GM21529 (cell line): ENCODE measurements at regions not wholly inside any gene's neighbourhood (a gene's known extent, or its start where the extent isn't known, plus 50 kb on each side); places are given as distances from the start of the nearest gene placed in this dataset.
A peak's percentile ranks its signal among the peaks of the same experiment; 100 is the strongest.

Experiments
- ATAC-seq: cut with Tn5 transposase; IDR thresholded peaks from one replicate; pipeline ENCODE4 v1.9.1; 2021; ENCODE audit not compliant: unreplicated experiment

DNA sequence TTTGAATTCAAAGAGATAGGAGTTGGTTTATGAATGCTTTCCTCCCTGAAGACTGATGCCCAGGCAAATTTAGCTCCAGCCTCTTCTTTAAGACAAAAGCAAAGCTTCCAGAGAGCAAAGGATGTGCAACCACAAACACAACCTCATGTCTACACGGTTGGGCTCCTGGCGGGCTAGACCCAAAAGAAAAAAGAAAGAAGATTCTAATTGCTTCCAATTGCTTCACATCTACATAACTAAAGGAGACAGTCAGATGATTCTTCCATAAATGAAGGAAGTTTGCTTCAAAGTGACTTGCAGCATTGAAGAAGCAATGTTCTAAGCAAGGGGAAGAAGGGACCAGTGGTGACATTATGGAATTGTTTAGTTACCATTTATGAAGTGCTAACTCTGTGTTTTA, 1603.0 kb upstream of the TENM3 start:
- ATAC-seq, result no peak

DNA sequence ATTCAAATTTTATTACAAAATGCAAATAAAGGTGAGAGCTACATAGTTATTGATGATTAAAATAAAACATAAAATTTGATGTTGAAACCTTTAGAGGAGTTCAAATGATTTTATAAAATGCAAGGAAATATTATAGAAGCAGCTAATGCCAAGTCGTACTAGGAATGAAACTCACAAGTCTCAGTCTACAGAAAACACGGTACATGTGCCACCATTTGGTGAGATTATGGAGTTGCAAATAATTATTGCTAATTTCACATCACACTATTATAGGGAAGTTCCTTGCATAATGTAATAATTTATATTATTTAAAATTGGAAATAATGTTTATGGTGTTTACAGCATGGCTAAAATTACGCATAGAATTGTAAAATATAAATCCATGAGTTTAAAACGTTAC, 1601.7 kb upstream of the TENM3 start:
- no peak for ATAC-seq

DNA sequence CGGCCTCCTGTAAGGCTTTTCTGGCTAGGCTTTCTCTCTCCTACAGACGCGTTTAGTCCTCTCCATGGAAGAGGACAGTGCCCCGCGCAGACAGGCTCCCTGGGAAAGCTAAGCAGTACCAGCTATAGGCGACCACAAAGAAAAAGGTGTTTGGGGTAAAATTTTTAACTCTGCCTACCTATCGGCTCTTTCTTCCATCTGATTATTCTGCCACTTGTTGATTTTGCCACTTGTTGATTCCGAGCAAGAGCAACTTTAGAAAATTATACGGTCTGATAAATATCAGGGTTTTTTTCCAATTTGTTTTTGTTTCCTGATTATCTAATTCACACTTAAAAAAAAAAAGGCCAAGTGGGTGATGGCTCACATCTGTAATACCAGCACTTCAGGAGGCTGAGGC, 1600.5 kb upstream of the TENM3 start:
- no peak for ATAC-seq

DNA sequence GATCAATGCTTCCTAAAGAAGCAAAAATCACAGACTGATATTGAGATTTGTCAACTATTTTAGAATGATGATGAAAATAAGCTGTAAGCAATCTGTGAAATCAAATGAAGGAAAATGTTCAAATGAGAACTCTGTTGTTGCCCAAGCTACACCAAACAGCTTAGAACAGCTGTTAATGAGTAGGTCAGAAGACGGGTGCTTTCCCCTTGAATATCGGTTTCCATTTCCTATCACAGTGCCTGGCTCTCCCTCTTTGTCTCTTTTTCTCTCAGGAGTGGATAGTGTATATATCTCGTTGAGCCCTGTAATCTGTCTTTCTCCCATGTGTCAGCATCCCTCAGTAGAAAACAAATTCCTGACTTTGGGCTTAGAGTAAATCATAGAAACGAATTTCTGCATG, 1592.9 kb upstream of the TENM3 start:
- ATAC-seq, result peak; percentile 82

DNA sequence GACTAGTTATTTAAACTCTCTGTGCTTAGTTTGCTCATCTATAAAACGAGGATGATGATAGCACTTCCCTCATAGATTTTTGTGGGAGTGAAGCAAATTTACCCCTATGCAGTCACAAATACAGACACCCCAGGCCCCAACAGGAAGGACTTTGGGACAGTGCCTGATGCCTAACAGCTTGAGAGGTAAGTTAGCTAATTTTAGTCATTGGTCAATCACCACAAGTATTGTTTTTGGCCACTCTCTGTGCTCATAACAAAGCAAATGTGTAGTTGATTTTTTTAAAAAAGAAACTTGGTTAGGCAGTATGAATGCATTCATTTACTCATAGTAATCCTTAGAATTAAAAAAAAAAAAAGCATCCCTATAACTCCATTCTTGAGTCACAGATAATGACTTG, 1590.7 kb upstream of the TENM3 start:
- ATAC-seq, result no peak

DNA sequence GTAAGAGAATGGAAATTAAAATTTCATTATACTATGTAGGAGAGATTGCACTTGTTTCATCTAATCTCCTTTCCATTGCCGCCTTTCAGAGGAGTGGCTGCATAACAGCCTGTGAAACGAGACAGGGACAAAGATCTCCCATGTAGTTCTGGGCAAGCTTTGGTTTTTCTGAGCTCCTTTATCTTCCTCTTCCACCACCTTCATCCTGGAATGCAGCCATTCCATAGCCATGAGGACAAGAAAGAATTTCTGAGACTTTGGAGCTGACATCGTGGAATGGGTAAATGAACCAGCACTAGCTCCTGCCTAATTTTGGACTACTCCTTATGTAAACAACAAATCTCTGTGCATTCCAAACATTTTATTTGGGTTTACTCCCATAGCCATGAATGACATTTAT, 1587.3 kb upstream of the TENM3 start:
- no peak for ATAC-seq

DNA sequence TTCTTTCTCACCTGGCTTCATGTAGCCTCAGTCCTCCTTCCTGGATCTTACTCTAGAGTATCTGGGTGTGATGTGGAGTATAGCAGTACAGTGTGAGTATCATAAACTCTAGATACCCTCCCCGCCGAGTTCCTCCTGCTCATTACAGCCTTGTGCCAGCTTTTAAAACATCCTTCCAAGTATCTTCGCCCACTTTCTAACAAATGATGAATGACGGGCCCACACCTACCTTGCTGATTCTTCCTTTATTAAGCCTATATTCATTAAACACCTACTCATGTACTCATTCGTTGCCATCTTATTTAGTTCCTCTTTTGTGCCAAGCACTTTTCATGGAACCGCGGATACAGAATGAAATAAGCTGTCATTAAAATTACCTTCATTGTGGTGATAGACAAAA, 1585.3 kb upstream of the TENM3 start:
- no peak for ATAC-seq

DNA sequence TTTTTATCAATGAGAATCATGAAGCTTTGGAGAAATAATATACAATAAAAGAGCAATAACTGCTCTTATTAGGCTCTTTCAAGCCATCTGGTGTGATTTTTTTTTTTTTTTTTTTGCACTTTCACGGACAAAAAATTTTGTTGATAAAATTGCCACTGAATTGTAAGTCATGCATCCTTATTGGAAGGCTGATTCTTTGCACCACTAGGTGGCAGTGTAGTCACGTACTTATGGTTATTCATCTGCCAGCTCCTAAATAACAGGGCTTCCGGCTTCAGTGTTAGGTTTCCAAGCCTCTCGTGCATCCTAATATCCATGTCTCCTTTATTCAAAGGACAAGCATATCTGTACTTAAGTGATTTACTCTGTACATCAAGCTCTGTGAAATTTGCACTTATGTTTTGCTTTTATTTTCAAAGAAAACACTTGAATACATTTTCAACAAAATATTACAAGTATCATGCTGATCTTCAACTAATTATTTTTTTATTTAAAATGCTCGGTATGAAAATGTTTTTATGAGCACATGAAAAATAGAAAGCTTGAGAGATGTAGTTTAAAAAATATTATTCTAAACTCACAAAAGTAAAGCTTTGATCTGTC, 1578.3 kb upstream of the TENM3 start:
- peak; percentile 93 for ATAC-seq

DNA sequence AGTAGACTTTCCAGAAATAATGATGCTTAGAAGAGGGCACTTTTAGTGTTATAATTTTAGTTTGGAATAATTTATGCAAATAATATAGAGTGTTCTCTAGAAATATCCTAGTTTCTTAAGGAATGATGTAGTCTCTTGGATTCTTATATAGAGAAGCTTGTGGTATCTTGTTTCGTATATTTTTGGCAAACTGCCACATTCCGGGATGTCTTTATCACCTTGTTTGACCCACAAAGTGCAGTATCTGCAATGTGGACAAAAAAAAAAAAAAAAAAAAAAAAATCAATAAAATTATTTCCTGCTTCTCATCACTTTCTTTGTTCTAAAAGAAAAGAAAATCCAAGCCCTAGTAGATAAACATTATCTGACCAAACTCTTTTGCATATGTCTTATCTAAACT, 1577.7 kb upstream of the TENM3 start:
- ATAC-seq, result no peak

DNA sequence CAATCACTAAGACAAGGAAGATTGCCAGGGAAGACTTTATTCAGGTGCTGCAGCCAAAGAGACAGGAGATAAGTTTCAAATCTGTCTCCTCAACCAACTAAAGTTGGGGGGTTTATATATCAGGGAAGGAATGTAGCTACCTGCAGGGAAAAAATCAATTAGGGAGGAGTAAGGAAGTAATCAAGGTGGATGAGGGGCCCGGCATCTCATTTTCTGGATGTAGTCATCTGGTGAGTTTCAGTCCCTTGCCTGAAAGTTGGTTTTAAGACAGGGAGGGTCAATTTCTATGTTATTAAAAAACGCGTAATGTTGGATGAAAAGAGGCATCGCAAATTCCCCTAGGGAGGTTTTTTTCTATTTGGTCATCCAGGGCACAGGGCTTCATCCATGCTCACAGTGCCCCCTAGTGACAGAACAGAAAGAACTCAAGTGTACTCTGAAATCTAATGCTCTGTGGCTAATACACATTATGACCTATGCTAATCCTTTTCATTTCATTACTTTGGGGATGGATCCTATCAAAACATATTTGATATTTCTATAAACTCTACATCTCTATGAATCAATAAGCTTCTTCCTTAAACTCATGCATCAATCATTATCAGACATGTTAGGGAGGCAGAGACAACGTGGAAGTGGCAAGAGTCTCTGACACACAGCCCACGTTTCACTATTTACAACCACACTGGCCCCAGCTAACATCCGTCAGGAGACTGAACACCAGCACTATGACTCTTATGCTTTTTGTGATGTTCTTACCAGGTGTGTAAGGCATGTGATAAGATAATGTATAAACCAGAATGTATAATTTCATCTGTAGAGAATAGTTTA, 1577.0 kb upstream of the TENM3 start:
- peak; percentile 84 for ATAC-seq

DNA sequence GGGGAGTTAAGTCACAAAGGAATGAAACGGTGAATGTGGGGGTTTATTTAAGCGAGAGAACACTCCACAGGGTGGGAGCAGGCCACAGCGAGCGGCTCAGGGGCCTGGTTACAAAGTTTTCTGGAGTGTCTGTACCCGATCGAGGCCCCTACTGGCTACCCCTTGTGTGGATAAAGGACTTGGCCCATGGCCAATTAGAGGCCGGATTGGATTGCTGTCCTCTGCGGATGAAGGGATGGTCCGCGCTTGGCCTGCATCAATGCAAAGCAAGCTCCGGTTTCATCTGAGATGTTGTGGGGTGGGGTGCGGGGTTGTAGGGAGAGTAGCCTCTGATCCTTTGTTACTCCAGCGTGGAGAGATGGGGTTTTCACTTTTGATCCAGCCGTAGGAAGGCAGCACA, 1574.5 kb upstream of the TENM3 start:
- ATAC-seq, result no peak

DNA sequence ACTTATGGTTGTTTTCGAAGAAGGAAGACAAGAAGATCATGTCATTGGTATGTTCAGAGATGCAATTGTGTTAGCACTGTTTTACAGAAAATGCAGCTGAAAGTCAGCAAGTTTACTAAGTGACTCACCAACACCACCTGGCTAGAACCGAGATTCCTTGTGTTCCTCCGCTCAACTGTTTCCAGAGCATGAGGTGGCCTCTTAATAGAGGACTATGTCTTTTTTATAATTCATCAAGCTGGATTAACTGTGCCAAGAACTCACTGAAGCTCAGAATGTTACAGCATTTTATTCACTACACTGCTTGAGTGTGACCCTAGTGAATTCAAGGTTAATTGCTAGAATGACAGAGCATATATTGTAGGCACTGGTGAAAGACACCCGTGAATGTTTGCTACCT, 1573.5 kb upstream of the TENM3 start:
- ATAC-seq, result no peak

DNA sequence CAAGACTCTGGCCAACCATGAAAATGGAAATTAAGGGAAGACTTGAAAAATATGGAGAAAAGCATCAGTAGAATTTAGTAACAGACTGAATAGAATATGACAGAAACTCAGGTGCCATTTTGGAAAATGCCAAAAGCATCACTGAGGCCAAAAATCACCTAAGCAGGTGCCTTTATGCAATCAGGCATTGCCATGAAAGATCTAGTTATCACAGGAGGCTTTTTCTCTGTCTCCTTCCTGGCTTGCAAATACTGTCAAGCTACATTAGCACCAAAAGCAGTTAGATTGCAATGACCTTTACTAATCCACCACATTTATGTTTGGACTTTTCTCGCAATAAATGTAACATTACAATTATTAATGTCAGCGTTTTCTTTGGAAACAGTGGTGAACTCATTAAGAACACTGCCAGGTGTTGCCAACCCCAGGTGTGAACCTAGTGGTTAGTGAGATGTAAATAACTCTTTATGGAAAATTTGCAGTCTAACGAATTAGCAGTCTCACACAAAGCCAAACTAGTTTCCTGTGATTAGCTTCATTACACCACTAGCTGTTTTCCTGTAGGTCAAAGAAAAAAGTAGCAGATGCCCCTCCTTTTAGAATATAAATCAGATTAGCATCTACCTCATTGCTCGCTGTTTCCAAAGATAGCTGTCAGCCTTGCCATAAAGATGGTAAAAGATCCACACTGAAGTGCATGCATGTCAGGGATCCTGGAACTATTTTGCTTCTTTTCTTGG, 1568.4 kb upstream of the TENM3 start:
- ATAC-seq, result no peak

DNA sequence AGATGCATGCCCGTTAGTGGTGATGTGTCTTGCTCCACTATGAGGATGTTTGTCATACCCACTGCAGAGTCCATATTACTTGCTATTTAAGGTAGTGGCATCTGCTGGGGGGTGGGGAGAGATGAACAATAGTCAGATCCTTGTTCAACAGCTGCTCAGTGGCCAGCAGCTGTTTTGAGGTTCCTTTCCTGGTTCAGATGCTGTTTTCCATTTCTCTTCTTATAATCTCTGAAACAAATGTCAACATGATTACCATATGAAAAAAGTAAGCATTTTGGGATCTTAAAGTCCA, 1567.9 kb upstream of the TENM3 start:
- ATAC-seq, result no peak

DNA sequence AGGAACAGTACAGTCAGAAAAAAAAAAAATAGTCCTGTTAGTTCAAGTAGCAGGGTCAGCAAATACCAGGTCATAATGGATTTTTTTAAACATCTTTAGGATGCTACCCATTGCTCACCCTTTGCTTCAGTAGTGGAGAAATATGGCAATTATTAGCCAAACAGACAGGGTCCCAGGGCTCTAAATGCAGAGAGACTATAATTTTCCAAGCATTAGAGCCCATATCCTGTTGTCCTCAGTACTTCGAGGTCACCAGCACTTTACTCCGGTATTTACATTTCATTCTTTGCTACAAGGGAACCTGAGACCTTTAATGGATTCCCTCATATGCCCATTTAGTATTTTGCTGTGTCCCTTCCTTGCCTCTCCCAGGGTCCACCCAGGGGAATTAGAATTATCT, 1562.9 kb upstream of the TENM3 start:
- no peak for ATAC-seq

DNA sequence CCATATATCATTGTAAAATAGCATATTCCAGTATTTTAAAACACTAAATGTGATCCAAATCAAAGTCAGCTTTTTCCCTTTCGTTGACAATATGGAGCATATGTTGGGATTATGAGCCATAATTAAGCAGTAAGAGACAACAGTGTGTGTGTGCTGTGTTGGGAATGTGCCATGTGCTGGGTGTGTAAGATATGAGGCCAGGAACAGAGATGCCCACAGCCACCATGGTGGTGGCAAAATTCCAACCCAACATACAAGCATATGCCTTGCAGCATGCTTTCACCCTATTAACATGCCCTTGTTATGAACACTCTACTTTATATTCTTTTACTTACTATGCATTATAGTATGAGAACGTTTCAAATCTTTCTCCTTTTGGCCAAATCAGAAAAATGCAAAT, 1560.4 kb upstream of the TENM3 start:
- no peak for ATAC-seq

DNA sequence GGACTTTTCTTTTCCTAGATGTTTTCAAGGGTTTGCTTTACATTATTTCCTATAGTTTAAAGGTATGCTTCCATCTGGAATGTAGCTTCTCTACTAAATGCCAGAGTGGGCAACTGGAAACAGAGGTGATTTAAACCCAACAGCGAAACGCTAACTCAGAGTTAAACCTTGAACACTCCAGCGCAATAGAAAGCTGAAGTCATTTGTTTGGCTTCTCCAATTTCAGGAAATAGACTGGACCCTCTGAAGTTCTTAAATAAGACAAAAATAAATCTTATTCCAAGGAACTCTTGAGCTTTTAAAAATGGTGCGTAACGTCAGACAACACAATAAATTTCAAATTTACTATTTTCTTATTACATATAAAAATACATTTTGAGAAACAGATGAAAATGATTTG, 1560.0 kb upstream of the TENM3 start:
- no peak for ATAC-seq

DNA sequence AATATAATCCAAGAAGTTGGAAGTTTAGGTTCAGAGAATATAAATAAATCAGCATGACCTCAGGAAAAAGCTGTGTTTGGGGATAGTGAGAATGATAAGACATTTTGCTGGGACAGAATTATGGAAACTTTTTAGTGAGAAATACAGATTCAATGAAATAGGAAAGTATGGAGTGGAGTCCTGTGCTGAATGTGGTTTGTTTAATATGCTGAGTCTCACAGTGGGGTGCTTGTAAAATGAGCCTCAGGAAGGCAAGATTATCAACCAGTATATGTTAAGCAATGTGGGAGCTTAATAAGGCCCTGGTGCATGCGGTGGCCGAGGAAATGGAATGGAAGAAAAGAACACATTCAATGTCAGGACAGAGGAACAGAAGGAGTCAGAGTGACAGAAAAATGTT, 1554.7 kb upstream of the TENM3 start:
- no peak for ATAC-seq

DNA sequence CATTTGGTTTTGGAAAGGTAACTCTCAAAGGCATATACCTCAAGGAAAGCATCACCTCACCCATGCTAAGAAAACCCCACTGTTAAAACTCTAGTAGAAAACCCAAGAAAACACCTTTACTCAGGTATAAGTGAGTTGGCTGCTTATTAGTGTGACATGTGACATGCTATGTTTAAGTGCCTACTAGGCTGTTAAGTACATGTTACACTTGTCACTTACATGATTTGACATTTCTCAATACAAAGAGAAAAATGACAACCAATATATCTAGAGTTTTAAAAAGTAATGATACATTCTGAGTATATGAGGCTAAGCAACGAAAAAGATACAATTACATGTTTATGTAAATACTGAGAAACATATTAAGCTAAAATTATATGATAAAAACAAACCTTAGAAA, 1548.3 kb upstream of the TENM3 start:
- ATAC-seq, result no peak

DNA sequence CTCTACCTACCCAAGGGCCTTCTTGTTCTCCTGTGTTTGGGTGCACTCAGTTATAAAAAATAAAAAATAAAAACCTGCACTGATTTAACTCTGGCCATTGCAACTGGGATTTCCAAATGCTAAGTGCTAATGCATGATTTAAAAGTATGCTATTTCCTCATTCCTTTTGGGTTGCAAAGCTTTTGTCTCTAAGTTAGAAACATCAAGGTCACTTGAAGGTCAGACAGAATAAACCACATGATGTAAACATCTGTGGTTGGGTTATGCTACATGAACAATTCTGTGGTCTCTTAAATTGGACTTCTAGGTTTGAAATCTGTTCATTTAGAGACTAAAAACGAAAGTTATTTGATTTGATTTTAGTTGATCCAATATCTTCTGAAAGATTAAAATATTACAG, 1547.4 kb upstream of the TENM3 start:
- ATAC-seq, result no peak

DNA sequence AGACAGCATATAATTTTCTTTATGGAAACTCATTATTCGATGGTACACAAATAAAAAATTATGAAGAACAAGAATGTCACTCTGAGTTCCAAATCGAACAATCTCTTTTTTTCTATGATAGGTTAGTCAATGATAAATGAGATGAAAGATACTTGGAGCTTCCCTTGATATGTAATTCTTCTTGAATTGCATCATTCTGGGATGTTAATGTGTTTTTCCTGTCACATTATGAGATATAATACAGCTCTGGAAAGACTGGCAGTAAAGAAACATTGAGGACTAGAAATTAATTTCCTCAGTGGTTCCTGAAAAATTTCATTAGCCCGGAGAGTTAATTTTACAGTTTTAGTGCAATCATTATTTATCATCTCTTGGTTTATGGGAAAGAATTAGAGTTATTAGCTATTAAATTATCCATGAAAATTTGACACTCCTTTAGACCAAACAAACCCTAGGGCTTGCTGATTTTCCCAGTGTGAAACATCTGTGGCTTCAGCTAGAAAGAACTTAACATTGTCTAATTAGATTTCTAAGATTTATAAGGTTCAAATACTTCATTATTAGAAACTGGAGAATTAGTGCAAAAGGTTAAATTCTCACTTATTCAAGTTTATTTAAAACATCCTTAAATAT, 1546.6 kb upstream of the TENM3 start:
- ATAC-seq, result no peak
